ENCODE measurements at regions not wholly inside any gene's neighbourhood (a gene's known extent, or its start where the extent isn't known, plus 50 kb on each side); places are given as distances from the start of the nearest gene placed in this dataset.

DNA sequence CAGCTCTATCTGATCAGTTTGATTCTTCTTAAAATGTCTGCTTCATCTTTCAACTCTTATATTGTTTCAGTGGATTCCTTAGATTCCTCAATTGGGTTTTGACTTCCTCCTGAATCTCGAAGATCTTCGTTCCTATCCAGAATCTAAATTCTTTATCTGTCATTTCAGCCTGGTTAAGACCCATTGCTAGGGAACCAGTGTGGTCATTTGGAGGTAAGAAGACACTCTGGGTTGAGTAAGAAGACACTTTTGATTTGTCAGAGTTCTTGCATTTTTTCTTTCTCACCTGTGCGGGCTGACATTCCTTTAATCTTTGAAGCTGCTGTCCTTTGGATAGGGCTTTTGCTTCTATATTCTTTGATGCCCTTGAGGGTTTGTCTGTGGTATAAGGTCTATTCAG, 291.9 kb downstream of the SLC7A11 start:
- TF ChIP-seq RAD21 (IDR thresholded peaks at IDR 0.05) (no peak), YY1 (IDR thresholded peaks at IDR 0.05) (no peak), TAF1 (conservative IDR thresholded peaks at IDR 0.05) (no peak), GABPA (IDR thresholded peaks at IDR 0.05 in 1 of 2, conservative IDR thresholded peaks at IDR 0.05 in 1 of 2) (no peak), FOXA1 (IDR thresholded peaks at IDR 0.05) (no peak), RXRA (IDR thresholded peaks at IDR 0.05) (no peak), EGR1 (IDR thresholded peaks at IDR 0.05; ENCODE audit: low read depth in 2 of 2) (no peak), JUND (IDR thresholded peaks at IDR 0.05) (no peak)
- TF ChIP-seq, protein P1, sequence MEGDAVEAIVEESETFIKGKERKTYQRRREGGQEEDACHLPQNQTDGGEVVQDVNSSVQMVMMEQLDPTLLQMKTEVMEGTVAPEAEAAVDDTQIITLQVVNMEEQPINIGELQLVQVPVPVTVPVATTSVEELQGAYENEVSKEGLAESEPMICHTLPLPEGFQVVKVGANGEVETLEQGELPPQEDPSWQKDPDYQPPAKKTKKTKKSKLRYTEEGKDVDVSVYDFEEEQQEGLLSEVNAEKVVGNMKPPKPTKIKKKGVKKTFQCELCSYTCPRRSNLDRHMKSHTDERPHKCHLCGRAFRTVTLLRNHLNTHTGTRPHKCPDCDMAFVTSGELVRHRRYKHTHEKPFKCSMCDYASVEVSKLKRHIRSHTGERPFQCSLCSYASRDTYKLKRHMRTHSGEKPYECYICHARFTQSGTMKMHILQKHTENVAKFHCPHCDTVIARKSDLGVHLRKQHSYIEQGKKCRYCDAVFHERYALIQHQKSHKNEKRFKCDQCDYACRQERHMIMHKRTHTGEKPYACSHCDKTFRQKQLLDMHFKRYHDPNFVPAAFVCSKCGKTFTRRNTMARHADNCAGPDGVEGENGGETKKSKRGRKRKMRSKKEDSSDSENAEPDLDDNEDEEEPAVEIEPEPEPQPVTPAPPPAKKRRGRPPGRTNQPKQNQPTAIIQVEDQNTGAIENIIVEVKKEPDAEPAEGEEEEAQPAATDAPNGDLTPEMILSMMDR (IDR thresholded peaks at IDR 0.05; ENCODE audit: low read depth, low read length, missing input control), result no peak
- TF ChIP-seq, protein P2, sequence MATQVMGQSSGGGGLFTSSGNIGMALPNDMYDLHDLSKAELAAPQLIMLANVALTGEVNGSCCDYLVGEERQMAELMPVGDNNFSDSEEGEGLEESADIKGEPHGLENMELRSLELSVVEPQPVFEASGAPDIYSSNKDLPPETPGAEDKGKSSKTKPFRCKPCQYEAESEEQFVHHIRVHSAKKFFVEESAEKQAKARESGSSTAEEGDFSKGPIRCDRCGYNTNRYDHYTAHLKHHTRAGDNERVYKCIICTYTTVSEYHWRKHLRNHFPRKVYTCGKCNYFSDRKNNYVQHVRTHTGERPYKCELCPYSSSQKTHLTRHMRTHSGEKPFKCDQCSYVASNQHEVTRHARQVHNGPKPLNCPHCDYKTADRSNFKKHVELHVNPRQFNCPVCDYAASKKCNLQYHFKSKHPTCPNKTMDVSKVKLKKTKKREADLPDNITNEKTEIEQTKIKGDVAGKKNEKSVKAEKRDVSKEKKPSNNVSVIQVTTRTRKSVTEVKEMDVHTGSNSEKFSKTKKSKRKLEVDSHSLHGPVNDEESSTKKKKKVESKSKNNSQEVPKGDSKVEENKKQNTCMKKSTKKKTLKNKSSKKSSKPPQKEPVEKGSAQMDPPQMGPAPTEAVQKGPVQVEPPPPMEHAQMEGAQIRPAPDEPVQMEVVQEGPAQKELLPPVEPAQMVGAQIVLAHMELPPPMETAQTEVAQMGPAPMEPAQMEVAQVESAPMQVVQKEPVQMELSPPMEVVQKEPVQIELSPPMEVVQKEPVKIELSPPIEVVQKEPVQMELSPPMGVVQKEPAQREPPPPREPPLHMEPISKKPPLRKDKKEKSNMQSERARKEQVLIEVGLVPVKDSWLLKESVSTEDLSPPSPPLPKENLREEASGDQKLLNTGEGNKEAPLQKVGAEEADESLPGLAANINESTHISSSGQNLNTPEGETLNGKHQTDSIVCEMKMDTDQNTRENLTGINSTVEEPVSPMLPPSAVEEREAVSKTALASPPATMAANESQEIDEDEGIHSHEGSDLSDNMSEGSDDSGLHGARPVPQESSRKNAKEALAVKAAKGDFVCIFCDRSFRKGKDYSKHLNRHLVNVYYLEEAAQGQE (IDR thresholded peaks at IDR 0.05), result no peak
- TF ChIP-seq, protein P3, sequence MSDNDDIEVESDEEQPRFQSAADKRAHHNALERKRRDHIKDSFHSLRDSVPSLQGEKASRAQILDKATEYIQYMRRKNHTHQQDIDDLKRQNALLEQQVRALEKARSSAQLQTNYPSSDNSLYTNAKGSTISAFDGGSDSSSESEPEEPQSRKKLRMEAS (IDR thresholded peaks at IDR 0.05), result no peak
- TF ChIP-seq, protein P4, sequence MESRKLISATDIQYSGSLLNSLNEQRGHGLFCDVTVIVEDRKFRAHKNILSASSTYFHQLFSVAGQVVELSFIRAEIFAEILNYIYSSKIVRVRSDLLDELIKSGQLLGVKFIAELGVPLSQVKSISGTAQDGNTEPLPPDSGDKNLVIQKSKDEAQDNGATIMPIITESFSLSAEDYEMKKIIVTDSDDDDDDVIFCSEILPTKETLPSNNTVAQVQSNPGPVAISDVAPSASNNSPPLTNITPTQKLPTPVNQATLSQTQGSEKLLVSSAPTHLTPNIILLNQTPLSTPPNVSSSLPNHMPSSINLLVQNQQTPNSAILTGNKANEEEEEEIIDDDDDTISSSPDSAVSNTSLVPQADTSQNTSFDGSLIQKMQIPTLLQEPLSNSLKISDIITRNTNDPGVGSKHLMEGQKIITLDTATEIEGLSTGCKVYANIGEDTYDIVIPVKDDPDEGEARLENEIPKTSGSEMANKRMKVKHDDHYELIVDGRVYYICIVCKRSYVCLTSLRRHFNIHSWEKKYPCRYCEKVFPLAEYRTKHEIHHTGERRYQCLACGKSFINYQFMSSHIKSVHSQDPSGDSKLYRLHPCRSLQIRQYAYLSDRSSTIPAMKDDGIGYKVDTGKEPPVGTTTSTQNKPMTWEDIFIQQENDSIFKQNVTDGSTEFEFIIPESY (IDR thresholded peaks at IDR 0.05), result no peak
- TF ChIP-seq, protein P5, sequence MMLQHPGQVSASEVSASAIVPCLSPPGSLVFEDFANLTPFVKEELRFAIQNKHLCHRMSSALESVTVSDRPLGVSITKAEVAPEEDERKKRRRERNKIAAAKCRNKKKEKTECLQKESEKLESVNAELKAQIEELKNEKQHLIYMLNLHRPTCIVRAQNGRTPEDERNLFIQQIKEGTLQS (IDR thresholded peaks at IDR 0.05), result no peak

Data from liver (tissue), 3 donors.